Ishikawa (cell line): ENCODE measurements at regions not wholly inside any gene's neighbourhood (a gene's known extent, or its start where the extent isn't known, plus 50 kb on each side); places are given as distances from the start of the nearest gene placed in this dataset.

Experiments used
- CEBPB ChIP-seq: IDR thresholded peaks from 2 replicates; pipeline ENCODE4 v1.6.1; 2012
- EGR1 ChIP-seq: IDR thresholded peaks from 2 replicates; pipeline ENCODE4 v1.6.1; 2012
- EP300 ChIP-seq: IDR thresholded peaks from 2 replicates; pipeline ENCODE4 v1.6.1; 2012; ENCODE audit warnings: borderline replicate concordance
- FOXM1 ChIP-seq: IDR thresholded peaks from 2 replicates; pipeline ENCODE4 v1.6.1; 2012; ENCODE audit warnings: low read depth, borderline replicate concordance
- MAX ChIP-seq: IDR thresholded peaks from 2 replicates; pipeline ENCODE4 v1.6.1; 2012
- NFIC ChIP-seq: IDR thresholded peaks from 2 replicates; pipeline ENCODE4 v1.6.1; 2012
- RAD21 ChIP-seq: IDR thresholded peaks from 2 replicates; pipeline ENCODE4 v1.6.1; 2012; ENCODE audit warnings: low read depth
- REST ChIP-seq: IDR thresholded peaks from 2 replicates; pipeline ENCODE4 v1.6.1; 2012; ENCODE audit warnings: low read depth, mild to moderate bottlenecking
- TAF1 ChIP-seq: IDR thresholded peaks from 2 replicates; pipeline ENCODE4 v1.6.1; 2012; ENCODE audit warnings: low read depth, mild to moderate bottlenecking
- TCF12 ChIP-seq: IDR thresholded peaks from 2 replicates; pipeline ENCODE4 v1.6.1; 2012; ENCODE audit warnings: low read depth
- TEAD4 ChIP-seq: IDR thresholded peaks from 2 replicates; pipeline ENCODE4 v1.6.1; 2012
- USF1 ChIP-seq: IDR thresholded peaks from 2 replicates; pipeline ENCODE4 v1.6.1; 2012
- YY1 ChIP-seq: IDR thresholded peaks from 2 replicates; pipeline ENCODE4 v1.6.1; 2012; ENCODE audit warnings: low read depth
- ZBTB7A ChIP-seq: IDR thresholded peaks from 2 replicates; pipeline ENCODE4 v1.6.1; 2012; ENCODE audit warnings: low read depth

GRCh38 chr18:11324956-11325882 is 175.8 kb upstream of the PIEZO2 start:
- TF ChIP-seq EP300, result no peak
- no peak for TF ChIP-seq FOXM1
- TF ChIP-seq RAD21, result no peak
- no peak for TF ChIP-seq REST
- TF ChIP-seq YY1, result no peak
- TF ChIP-seq CEBPB, result no peak
- TF ChIP-seq TEAD4, result no peak
- TF ChIP-seq TCF12, result no peak
- no peak for TF ChIP-seq MAX
- no peak for TF ChIP-seq NFIC
- no peak for TF ChIP-seq TAF1
- no peak for TF ChIP-seq ZBTB7A
- TF ChIP-seq EGR1, result no peak
- no peak for TF ChIP-seq USF1
